Liver (tissue), 8 donors: ENCODE measurements at regions not wholly inside any gene's neighbourhood (a gene's known extent, or its start where the extent isn't known, plus 50 kb on each side); places are given as distances from the start of the nearest gene placed in this dataset.

Source experiments
- DNase-seq: peaks from one replicate; pipeline ENCODE4 v3.0.0-alpha.2; 2017; ENCODE audit warnings: low spot score
- H3K27ac ChIP-seq, 2 donors: one replicate each; pipeline ENCODE4 v1.7.0; 2013; ENCODE audit warnings: inconsistent platforms in 2 of 2, low read length in 2 of 2, control low read depth in 1 of 2, low read depth in 1 of 2, mild to moderate bottlenecking in 1 of 2
- H3K27me3 ChIP-seq, 4 donors: one replicate each; pipeline versions ENCODE4 v1.6.1 to v1.7.0; 2013; ENCODE audit warnings: low read length in 3 of 4, inconsistent platforms in 1 of 4, mild to moderate bottlenecking in 1 of 4, moderate library complexity in 1 of 4; ENCODE audit not compliant: control insufficient read depth in 4 of 4, insufficient read depth in 4 of 4
- H3K36me3 ChIP-seq, 4 donors: one replicate each; pipeline versions ENCODE4 v1.6.1 to v1.7.0; 2013; ENCODE audit warnings: low read length in 3 of 4, mild to moderate bottlenecking in 3 of 4, low read depth in 1 of 4, moderate library complexity in 1 of 4; ENCODE audit not compliant: control insufficient read depth in 4 of 4, insufficient read depth in 3 of 4
- H3K4me1 ChIP-seq, 4 donors: one replicate each; pipeline versions ENCODE4 v1.6.1 to v1.7.0; 2013; ENCODE audit warnings: low read length in 3 of 4, mild to moderate bottlenecking in 3 of 4, moderate library complexity in 1 of 4; ENCODE audit not compliant: control insufficient read depth in 4 of 4, insufficient read depth in 4 of 4
- H3K4me3 ChIP-seq, 3 donors: one replicate each; pipeline versions ENCODE4 v1.6.1 to v1.7.0; 2013; ENCODE audit warnings: low read length in 3 of 3, control low read depth in 1 of 3, low read depth in 1 of 3, mild to moderate bottlenecking in 1 of 3
- H3K9ac ChIP-seq, 2 donors: one replicate each; pipeline ENCODE4 v1.7.0; 2013; ENCODE audit warnings: low read length in 2 of 2, mild to moderate bottlenecking in 2 of 2, moderate library complexity in 2 of 2, control low read depth in 1 of 2, low read depth in 1 of 2
- H3K9me3 ChIP-seq, 4 donors: one replicate each; pipeline versions ENCODE4 v1.6.1 to v1.7.0; 2013; ENCODE audit warnings: low read length in 3 of 4; ENCODE audit not compliant: control insufficient read depth in 4 of 4
- CTCF ChIP-seq: fragments of 150-350 bp; IDR thresholded peaks from 2 replicates; pipeline ENCODE4 v1.5.1; 2017; ENCODE audit warnings: improper control_type of control experiment, low read depth, low read length; ENCODE audit not compliant: missing input control
- EGR1 ChIP-seq, 2 donors: IDR thresholded peaks; 2 replicates each; pipeline ENCODE4 v1.6.1; 2016 to 2018; ENCODE audit warnings: antibody characterized with exemption in 2 of 2, low read depth in 2 of 2
- FOXA1 ChIP-seq: IDR thresholded peaks from 2 replicates; pipeline ENCODE4 v1.6.1; 2016; ENCODE audit warnings: antibody characterized with exemption
- FOXA2 ChIP-seq: IDR thresholded peaks from 2 replicates; pipeline ENCODE4 v1.6.1; 2016; ENCODE audit warnings: antibody characterized with exemption
- GABPA ChIP-seq, 2 donors: IDR thresholded peaks in 1 of 2; conservative IDR thresholded peaks in 1 of 2; 2 replicates each; pipeline ENCODE4 v1.6.1; 2016; ENCODE audit warnings: antibody characterized with exemption in 2 of 2, mild to moderate bottlenecking in 1 of 2, moderate library complexity in 1 of 2
- HNF4A ChIP-seq, 2 donors: conservative IDR thresholded peaks; 2 replicates each; pipeline ENCODE4 v1.6.1; 2016; ENCODE audit warnings: antibody characterized with exemption in 2 of 2, mild to moderate bottlenecking in 2 of 2
- HNF4G ChIP-seq: IDR thresholded peaks from 2 replicates; pipeline ENCODE4 v1.6.1; 2016; ENCODE audit warnings: antibody characterized with exemption
- JUND ChIP-seq, 2 donors: IDR thresholded peaks; 2 replicates each; pipeline ENCODE4 v1.6.1; 2016; ENCODE audit warnings: antibody characterized with exemption in 2 of 2
- NR2F2 ChIP-seq: IDR thresholded peaks from 2 replicates; pipeline ENCODE4 v1.6.1; 2016; ENCODE audit warnings: antibody characterized with exemption
- RAD21 ChIP-seq, 2 donors: IDR thresholded peaks; 2 replicates each; pipeline ENCODE4 v1.6.1; 2016; ENCODE audit warnings: antibody characterized with exemption in 2 of 2, mild to moderate bottlenecking in 2 of 2
- REST ChIP-seq: IDR thresholded peaks from 2 replicates; pipeline ENCODE4 v1.6.1; 2016; ENCODE audit warnings: antibody characterized with exemption, mild to moderate bottlenecking
- RXRA ChIP-seq, 2 donors: IDR thresholded peaks; 2 replicates each; pipeline ENCODE4 v1.6.1; 2017 to 2018; ENCODE audit warnings: antibody characterized with exemption in 2 of 2, mild to moderate bottlenecking in 1 of 2
- SP1 ChIP-seq: IDR thresholded peaks from 2 replicates; pipeline ENCODE4 v1.6.1; 2018; ENCODE audit warnings: antibody characterized with exemption, mild to moderate bottlenecking
- TAF1 ChIP-seq: conservative IDR thresholded peaks from 2 replicates; pipeline ENCODE4 v1.6.1; 2016; ENCODE audit warnings: antibody characterized with exemption, mild to moderate bottlenecking
- YY1 ChIP-seq: IDR thresholded peaks from 2 replicates; pipeline ENCODE4 v1.6.1; 2016; ENCODE audit warnings: antibody characterized with exemption, mild to moderate bottlenecking
- WGBS: extraction: QIAGEN DNeasy Blood & Tissue Kit; methylation state at CpG from one replicate; pipeline ENCODE4 v1.1.7; 2013; 5-methylcytosine and 5-hydroxymethylcytosine counted together
- TF ChIP-seq, protein P1 (sequence below): IDR thresholded peaks from 2 replicates; pipeline ENCODE4 v1.6.1; 2016; ENCODE audit warnings: antibody characterized with exemption
- TF ChIP-seq, protein P2 (sequence below): IDR thresholded peaks from 2 replicates; pipeline ENCODE4 v1.6.1; 2016; ENCODE audit warnings: antibody characterized with exemption
- TF ChIP-seq, protein P3 (sequence below): IDR thresholded peaks from 2 replicates; pipeline ENCODE4 v1.6.1; 2016; ENCODE audit warnings: antibody characterized with exemption
- donor health status: healthy.
- donor health status: healthy.
- donor health status: healthy.
- donor health status: healthy.
- donor health status: healthy.

DNA sequence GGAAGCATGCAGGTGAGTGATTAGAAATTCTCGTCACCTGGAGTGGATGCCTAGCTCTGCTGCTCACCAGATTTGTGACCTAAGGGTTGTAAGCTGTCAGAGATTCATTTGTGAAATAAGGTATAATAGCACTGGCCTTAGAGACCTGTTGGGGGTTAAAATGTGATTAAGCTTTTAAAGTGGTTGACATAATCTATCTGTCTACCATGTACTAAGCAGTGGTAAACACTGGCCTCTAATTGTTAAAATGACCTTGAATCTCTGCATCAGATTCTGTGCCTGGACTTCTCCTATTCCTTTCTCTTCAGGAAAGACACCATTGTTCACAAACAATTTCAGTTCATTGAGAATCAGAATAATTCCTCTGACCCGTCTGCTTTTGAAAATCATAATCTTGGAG, 536.2 kb downstream of the CBLN4 start:
- H3K27ac ChIP-seq: no peak overlapping the region
- H3K9me3 ChIP-seq: no peaks in the 10 kb centered on the region
- H3K27me3 ChIP-seq: no peaks in the 10 kb centered on the region
- no peak overlapping the region for H3K9ac ChIP-seq
- TF ChIP-seq, protein P1, sequence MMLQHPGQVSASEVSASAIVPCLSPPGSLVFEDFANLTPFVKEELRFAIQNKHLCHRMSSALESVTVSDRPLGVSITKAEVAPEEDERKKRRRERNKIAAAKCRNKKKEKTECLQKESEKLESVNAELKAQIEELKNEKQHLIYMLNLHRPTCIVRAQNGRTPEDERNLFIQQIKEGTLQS: no peak
- no peak for TF ChIP-seq RXRA (IDR thresholded peaks at IDR 0.05)
- TF ChIP-seq GABPA (IDR thresholded peaks at IDR 0.05 in 1 of 2, conservative IDR thresholded peaks at IDR 0.05 in 1 of 2): no peak
- TF ChIP-seq, protein P2, sequence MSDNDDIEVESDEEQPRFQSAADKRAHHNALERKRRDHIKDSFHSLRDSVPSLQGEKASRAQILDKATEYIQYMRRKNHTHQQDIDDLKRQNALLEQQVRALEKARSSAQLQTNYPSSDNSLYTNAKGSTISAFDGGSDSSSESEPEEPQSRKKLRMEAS: no peak
- TF ChIP-seq YY1: no peak
- TF ChIP-seq EGR1 (IDR thresholded peaks at IDR 0.05; ENCODE audit: low read depth in 2 of 2): no peak
- TF ChIP-seq FOXA2: no peak
- no peak for TF ChIP-seq HNF4G
- DNase-seq: no peak
- 91% methylated on average over 2 of the region's 2 CpGs for whole genome bisulfite sequencing
- H3K4me3 ChIP-seq: no peak overlapping the region
- peaks cover 3 to 12% (median 8%) of the 10 kb centered on the region in 4 donors for H3K4me1 ChIP-seq
- H3K36me3 ChIP-seq: no peaks in the 10 kb centered on the region

GRCh38 chr20:55461519-55461918, 543.8 kb downstream of the CBLN4 start:
- Histone ChIP-seq H3K9ac (no peak overlapping the region), H3K36me3 (no peaks in the 10 kb centered on the region), H3K4me1 (no peaks in the 10 kb centered on the region), H3K4me3 (no peak overlapping the region), H3K27ac (no peak overlapping the region), H3K27me3 (no peaks in the 10 kb centered on the region), H3K9me3 (no peaks in the 10 kb centered on the region)
- 98% methylated on average over 8 of the region's 8 CpGs for WGBS
- no peak for TF ChIP-seq JUND (IDR thresholded peaks at IDR 0.05)
- TF ChIP-seq YY1: no peak
- no peak for TF ChIP-seq CTCF
- no peak for TF ChIP-seq REST
- TF ChIP-seq, protein P1: no peak
- TF ChIP-seq RAD21 (IDR thresholded peaks at IDR 0.05): no peak
- TF ChIP-seq FOXA2: no peak
- TF ChIP-seq FOXA1: no peak
- no peak for TF ChIP-seq TAF1
- no peak for TF ChIP-seq GABPA (IDR thresholded peaks at IDR 0.05 in 1 of 2, conservative IDR thresholded peaks at IDR 0.05 in 1 of 2)
- TF ChIP-seq, protein P2: no peak
- TF ChIP-seq RXRA (IDR thresholded peaks at IDR 0.05): no peak
- TF ChIP-seq EGR1 (IDR thresholded peaks at IDR 0.05; ENCODE audit: low read depth in 2 of 2): no peak
- TF ChIP-seq, protein P3, sequence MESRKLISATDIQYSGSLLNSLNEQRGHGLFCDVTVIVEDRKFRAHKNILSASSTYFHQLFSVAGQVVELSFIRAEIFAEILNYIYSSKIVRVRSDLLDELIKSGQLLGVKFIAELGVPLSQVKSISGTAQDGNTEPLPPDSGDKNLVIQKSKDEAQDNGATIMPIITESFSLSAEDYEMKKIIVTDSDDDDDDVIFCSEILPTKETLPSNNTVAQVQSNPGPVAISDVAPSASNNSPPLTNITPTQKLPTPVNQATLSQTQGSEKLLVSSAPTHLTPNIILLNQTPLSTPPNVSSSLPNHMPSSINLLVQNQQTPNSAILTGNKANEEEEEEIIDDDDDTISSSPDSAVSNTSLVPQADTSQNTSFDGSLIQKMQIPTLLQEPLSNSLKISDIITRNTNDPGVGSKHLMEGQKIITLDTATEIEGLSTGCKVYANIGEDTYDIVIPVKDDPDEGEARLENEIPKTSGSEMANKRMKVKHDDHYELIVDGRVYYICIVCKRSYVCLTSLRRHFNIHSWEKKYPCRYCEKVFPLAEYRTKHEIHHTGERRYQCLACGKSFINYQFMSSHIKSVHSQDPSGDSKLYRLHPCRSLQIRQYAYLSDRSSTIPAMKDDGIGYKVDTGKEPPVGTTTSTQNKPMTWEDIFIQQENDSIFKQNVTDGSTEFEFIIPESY: no peak
- TF ChIP-seq SP1: no peak
- TF ChIP-seq HNF4A (conservative IDR thresholded peaks at IDR 0.05): no peak
- no peak for TF ChIP-seq HNF4G
- no peak for TF ChIP-seq NR2F2
- no peak for DNase-seq
